GM19452 (cell line): ENCODE measurements at regions not wholly inside any gene's neighbourhood (a gene's known extent, or its start where the extent isn't known, plus 50 kb on each side); places are given as distances from the start of the nearest gene placed in this dataset.

Source experiments
- ATAC-seq: cut with Tn5 transposase; IDR thresholded peaks from one replicate; pipeline ENCODE4 v1.9.1; 2021; ENCODE audit not compliant: unreplicated experiment

DNA sequence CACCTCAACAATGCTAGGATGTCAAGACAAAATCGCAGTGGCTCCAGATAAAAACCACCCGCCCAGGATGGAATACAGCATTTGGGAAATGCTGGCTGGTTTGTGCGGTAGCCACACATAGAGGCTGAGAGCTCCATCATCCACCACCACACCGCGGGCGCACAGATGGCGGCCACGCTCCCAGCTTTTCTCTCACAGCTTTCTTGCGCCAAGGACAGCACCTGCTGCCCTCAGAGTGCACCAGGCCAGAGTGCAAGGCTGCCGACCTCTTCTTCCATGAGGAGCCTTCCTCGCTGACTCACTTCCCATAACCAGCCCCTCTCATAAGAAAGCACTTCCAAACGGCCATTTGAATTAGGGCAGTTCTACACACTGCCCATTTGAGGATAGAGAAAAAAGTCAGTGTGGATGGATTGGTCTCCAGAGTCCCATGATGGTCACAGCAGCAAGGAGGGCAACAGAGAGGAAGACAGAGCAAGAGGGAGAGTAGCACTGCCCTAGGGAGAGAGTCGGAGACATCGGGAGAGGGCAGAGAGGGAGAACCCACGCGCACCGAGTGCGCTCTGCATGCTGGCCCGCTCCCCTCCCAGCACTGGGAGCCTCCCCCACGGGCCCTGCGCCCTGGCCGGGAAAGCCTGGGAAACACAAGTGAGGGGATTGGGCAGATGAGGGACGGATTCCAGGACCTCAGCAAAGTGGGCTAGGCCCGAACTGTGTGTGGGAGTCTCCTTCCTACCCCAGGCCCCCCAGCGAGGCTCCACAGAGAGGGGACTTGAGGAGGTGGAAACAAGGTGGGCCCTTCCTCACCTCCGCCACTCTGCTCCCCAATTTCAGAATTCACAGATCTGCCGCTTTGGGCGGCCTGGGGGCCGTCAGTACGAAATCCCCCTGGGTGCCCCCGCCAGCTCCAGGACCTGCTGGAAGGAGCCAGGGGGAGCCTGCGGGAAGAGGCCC is 156.9 kb downstream of the USP12 start:
- ATAC-seq = no peak

DNA sequence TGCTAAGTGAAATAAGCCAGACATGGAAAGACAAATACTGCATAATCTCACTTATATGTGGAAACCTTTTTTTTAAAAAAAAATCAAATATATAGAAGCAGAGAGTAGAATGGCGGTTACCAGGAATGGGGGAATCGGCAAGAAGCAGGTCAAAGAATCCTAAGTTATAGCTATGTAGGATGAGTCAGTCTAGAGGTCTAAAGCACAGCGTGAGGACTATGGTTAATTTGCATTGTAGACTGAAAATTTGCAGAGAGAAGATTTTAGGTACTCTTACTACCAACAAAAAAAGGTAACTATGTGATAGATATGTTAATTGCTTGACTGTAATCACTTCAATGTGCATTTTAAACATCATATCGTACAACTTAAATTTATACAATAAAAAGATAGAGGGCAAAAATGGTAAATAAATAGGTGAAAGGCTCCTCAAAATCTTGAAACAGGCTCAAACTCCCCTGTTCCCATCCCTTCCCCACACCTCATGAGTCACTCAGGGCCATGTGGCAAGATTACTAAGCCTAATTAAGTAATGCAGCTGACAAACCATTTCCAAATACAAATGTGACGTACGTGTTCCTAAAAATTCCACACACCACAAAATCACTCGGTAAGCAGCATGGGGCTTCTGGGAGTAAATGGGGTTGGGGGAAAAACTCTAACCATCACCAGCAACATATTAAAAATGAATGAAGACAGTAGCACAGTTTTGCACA is 159.0 kb downstream of the USP12 start:
- no peak for ATAC-seq

DNA sequence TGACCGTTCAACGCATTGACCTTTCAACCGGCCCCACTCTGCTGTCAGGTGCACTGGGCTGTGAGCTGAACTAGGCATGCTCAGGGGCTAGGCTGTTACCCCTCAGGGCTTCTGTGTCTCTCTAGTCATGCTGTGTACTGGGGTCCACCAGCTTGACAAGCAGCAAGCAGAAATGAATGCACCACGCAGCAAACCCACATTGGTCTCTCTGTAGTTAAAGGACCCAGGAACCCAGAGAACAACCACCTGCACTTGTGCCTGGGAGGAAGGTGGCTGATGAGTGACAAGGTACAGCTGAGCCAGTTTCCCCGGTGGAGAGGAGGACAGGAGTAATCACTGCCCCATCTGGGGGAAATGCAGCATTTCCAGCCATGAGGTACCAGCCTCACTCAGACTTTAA is 159.9 kb downstream of the USP12 start:
- ATAC-seq = no peak

DNA sequence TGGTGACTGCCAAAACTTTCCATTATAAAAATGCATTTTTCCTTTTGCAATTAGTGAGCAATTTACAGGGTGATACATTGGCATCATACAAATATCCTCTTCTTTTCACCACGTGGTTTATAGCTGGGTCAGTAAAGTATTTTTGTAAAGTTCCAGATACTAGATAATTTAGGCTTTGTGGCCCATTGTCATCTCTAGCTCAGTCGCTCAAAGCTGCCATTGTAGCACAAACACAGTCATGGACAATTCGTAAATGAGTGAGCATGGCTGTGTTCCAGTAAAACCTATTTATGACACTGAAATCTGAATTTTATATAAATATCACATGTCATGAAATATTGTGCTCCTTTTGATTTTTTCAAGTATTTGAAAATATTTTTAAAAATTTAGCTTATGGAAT is 162.9 kb downstream of the USP12 start:
- ATAC-seq = no peak

DNA sequence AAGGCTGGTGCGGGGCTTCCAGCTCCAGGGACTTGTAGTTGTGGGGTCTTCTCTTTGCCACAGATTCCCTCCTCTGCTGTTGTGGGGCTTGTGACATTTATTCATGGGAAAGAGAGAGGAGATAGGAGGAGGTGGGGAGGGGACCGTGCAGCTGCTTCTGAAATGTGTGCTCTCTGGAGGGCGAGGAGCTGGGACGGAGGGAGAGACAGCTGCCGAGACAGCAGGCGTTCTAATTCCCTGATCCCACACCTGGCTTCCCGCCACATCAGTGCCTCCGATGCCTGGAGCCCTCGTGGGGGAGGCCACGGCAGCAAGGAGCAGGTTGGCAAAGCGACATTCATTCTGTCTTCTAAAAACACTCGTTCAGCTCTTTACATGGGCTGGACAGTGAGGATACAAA is 164.4 kb downstream of the USP12 start:
- ATAC-seq = no peak

DNA sequence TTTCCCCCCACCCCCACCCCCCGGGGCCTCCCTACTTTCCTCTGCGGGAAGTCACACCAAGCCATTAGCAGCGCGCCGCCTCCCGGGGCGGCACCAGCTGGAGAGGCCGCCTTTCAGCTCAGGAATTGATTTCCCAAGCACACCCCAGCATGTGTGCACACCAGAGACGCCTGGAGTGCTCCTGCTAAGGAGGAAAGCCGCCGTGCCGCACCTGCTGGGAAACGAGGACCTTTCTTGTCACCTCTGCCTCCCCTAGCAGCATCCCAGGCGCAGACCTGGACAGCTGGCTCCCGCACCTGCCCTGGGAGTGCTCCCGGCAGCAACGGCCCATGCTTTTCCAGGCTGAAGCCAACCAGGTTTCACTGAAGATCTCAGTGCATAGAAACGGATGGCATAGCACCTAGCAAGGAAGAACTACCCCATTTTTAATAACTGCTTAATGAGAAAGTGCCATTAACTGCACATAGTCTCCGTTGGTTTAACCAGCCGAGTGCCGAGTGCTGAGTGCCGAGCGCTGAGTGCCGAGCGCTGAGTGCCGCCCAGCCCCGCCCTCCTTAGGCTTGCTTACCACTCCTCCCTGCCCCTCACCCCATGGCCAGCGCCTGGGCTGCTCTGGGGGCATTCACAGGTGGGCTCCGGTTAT is 165.0 kb downstream of the USP12 start:
- ATAC-seq = no peak

DNA sequence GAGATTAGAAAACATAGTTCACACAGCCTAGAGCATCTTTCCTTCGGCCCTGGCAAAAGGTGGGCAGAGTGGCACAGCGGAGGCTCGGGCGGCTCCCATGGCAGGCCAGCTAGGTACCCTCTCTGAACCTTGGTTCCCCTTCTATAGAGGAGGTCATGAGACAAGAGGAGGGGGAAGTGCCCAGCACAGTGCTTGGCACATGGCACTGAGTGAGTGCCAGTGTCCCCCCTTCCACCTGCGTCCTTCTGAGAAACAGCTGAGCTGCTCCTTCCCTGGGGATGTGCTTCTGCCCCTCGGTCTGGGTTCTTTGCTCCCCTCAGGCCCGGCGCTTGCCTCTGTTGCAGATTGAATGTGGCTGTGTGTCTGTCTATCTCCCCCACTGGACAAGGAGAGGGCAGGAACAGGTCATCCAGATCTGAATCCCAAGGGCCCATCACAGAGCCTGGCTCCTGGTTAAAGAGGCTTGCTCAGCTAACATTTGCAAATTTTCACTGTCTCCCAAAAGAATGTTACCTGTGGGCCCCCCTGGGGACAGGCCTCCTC is 165.6 kb downstream of the USP12 start:
- ATAC-seq = no peak

DNA sequence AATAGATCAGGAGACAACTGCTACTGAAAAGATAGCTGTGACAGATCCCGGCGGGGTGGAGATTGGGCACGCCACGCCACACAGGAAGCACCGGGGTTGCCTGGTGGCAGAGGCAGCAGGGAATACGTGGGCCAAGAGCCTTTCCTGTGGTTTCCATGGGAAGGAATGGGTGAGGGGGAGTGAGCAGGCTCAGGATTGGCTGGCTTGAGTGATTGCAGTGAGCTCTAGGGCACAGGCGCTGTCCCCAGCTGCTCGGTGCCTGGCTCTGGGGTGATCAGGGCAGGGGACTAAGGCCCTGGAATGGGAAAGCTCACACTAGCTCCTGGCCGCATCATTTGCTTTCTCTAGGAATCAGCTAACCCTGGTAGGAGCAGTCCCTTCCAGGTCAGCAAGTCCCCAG is 166.1 kb downstream of the USP12 start:
- ATAC-seq = no peak

DNA sequence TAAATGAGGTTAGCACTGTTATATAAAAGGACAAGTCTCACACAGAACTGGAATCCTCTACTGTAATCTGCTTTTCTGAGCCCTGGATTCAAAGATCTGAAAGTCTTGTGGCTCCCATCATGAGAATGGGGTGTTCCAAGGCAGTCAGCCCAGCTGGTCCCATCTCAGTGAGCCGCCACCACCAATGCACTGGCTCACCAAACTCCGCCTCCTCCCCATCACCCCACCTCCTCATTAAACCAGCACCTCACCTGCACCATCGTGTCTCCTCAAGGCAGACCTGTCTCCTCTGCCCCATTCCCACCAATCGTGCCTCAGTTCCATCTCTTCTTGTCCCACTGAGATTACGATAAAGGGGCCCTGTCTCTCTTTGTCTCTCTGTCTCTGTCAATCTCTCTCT is 166.7 kb downstream of the USP12 start:
- ATAC-seq = no peak

DNA sequence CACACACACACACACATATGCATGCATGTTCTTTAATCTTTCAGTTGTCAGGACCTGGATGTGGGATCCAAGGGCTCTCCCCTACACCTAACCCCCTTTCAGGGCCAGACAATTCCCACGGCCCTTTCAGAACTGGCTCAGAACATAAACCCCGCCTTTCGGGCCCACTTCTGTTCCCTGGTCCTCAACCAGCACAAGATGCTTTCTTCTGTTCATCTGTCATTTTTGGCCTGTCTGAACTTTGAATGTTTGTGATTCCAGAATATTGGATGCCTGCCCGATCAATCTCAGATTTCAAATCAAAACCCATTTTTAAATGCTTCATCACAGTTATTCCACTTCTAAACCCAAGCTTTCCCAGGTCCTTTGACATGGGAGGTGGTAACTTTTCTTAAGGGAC is 167.3 kb downstream of the USP12 start:
- no peak for ATAC-seq

DNA sequence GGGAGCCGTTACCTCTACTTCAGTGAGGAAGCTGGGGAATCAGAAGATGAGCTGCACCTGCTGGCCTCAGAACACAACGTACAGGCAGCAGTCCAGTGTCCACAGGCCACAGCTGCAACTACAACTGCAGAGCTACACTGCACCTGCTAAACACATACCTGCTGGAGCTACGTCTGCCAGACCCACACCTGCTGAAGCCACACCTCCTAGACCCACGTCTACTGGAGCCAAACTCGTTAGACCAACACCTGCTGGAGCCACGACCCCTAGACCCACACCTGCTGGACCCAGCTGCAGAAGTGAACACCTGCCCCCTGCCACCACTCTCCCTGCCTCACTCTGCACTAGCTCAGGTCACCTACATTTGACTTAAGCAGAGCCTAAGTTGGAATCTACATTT is 169.9 kb downstream of the USP12 start:
- ATAC-seq = no peak

DNA sequence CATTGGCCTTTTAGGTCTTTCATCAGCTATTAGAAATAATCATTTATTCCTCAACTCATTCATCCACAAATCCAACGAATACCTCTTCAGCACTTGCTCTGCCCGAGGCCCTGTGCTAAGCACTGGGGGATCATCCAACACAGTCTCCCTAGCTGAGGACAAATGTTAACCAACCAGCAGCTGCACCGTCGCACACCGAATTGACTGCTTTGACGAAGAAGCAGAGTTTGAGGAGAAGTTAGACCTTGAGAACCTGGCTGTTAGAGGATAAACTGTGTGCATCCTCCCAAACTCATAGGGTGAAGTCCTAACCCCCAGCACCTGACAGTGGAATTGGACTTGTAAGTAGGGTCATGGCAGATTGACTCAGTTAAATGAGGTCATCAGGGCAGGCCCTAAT is 170.9 kb downstream of the USP12 start:
- ATAC-seq = no peak

DNA sequence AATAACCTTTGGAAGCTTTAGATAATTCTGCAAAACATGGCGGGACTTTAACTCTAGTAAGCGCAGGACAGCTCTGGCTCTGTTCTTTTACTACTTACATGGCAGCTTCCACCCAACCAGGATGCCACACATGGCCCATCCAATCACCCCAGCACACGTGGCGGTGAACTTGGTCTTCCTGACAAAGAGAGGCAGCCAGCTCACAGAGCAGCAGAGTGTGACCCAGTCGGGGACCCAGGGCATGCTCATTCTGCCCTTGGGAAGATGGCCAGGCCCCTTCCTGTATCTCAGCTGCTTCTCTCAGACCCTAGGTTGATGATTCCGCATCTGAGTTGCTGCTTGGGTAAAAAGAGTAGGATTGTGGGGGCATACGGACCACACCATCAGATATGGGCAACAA is 172.1 kb downstream of the USP12 start:
- no peak for ATAC-seq

DNA sequence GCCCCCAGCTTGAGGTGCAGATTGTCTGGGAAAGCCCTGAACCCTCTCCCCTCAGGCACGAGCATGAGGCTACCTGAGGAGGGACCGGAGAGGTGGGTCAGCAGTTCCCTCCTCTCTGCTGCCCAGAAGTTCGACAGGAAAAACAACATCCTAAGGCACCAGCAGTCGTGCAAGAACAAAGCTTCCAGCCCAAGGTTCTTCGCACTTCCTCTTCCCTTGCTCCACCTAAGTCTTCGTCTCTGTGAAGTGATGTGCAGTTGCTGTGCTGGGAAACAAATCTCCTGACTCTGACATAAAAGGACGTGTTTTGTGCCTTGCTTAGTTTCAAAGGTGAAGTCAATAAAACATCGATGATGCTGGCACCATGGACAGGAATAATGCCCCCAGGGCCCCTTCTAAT is 173.3 kb downstream of the USP12 start:
- no peak for ATAC-seq

DNA sequence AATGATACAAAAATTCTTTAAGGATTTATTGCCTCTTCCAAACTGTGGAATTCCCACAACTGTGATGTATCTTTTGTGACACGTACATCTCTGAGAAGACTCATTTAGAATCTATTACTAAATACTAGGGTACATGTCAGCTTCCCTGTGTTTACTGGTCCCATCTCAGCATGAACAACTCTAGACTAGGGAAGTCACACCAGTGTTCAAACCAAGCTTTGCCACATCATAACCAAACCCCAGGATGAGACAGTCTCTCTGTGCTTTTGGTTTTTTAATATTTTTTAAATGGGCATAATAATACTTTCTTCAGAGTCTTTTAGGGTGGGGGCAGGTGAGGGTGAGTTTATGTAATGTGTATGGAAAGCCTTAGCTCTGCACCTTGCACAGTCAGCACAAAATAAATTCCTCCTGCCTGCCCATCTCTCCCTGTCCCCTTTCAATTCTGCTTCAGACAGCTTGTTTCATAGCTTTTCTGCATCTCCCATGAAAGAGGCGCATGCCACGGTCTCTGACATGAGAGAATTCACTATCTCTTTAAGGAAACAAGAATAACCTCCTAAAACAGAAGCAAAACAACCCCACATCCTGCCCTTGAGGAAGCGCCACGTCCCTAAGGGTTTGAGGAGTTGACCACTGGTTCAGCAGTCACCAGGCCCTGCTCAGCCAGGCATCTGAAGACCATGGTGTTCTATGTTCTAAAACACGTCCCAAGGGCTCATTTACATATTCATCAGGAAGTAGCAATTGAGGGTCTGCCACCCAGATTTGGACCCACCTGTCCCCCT is 174.5 kb downstream of the USP12 start:
- peak; percentile 95 for ATAC-seq

DNA sequence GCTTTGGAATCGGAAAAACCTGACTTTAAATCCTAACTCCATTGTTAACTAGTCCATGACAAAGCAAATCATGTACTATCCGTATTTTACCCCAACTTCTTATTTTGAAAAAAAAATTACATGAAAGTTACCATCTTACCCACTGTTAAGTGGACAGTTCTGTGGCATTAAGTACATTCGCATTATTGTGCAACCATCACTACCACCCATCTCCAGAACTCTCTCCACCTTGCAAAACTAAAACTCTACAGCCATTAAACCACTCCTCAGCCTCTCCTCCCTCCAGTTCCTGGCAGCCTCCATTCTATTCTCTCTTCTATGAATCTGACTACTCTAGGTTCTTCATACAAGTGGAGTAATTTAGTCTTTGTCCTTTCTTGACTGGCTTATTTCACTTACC is 176.5 kb downstream of the USP12 start:
- ATAC-seq = no peak

DNA sequence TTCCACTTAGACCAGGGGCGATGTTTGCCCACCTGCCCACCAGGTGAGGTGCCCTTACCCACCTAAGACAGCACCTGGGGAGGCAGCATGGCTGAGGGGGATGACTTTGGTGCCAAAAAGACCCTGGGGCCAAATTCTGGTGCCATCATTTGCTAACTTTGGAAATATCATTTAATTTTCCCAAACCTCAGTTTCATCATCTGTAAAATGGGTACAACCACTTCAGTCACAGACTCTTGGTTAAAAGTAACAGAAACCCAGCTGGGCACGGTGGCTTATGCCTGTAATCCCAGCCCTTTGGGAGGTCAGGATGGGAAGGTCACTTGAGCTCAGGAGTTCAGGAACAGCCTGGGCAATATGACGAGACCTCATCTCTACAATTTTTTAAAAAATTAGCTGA is 177.8 kb downstream of the USP12 start:
- ATAC-seq = no peak

DNA sequence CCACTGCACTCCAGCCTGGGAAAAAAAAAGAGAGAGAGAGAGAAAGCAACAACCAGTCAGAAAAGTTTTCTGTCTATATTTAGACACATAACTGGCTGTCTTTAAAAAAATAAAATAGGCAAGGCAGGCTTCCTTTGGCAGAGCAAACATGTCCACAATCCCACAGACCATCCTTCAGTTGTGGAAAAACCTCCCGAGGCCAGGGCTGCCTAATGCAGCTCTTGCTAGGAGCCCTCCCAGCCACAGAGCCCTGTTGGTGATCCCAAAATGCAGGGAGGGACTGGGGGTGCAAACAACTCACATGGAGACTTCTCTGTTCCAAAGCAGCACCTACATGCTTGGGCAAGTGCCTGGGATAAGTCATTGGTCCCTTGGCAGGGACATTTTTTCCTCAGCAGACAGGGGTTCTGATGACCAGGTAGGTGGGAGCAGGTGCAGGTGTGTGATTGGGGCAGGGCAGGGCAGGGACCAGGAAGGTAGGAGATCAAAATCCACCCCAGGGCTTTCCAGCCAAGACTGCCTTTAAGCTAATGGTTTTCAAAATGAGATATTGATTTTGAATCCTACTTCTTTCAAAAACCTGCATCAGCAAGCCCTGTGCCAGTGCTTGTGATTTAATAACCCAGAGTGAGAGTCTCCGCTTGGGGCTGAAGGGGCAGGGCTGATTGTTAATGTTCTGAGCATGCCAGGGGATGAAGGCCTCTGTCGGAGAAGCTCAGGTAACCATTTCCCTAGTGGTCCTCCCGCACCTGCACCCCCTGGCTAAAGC is 178.5 kb downstream of the USP12 start:
- no peak for ATAC-seq

DNA sequence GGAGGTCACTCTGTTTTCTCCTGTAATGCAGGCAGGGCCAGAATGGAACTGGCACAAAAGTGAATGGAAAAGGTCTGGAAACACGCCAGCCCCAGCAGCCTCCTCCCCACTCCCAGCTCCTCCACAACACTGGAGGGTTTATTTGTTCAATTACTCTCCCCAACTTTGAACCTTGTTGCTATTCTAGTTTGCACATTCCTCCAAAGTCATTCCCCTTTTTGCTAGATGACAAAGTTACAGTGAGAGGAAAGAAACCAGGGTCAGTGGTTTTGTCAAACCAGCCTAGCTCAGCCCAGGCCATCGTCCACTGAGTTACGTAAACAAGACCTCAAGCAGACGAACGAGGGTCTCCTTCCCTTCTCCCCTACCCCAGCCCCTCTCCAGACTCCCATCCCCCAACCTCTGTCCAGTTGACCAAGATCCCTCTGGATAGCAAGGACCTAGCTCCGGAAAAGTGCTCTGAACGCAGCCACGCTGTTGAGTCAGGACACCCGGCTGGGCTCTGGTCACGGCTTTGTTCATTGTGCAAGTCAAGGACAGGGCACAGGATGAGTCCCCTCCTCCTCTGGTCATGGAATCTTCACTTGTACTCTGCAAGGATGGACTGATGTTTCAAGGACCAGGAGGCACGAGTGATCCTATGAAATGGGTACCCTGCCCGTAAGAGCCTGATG is 180.0 kb downstream of the USP12 start:
- no peak for ATAC-seq
